ENCODE measurements at regions not wholly inside any gene's neighbourhood (a gene's known extent, or its start where the extent isn't known, plus 50 kb on each side); places are given as distances from the start of the nearest gene placed in this dataset.

DNA sequence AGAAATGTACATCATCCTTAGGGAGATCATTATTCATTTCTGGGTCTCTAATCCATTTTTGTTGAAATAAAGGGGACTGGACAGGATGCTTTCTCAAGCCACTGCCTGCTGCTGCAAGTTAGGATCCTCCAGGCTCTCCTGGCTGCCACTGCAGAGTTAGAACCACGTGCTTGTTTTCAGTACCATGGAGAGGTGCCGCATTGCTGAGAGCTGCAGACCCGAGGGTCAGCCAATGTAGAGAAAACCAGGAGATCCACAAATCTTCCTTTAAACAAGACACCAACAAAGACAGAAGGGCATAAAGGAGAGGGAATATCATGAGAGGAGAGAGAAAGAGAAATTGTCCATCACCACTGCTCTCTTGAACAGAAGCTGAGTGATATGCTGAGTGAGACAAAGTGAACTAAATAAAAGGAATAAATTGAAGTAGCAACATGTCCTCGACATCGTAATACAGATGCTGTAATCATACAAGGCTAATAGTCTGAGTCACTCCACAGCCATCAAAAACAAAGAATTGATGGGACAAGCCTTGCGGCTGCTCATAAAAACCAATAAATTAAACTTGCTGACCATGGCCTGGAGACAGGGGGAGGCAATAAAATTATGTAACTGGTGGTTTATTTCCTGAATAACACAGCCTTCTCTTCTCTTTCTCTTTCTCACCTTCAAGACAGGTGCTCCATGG, 255.7 kb downstream of the OMA1 start (continued):
- TF ChIP-seq, protein P1, sequence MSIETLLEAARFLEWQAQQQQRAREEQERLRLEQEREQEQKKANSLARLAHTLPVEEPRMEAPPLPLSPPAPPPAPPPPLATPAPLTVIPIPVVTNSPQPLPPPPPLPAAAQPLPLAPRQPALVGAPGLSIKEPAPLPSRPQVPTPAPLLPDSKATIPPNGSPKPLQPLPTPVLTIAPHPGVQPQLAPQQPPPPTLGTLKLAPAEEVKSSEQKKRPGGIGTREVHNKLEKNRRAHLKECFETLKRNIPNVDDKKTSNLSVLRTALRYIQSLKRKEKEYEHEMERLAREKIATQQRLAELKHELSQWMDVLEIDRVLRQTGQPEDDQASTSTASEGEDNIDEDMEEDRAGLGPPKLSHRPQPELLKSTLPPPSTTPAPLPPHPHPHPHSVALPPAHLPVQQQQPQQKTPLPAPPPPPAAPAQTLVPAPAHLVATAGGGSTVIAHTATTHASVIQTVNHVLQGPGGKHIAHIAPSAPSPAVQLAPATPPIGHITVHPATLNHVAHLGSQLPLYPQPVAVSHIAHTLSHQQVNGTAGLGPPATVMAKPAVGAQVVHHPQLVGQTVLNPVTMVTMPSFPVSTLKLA (conservative IDR thresholded peaks at IDR 0.05): peak; percentile 72 to 75; a peak in 3 of 4 replicates
- TF ChIP-seq, protein P2, sequence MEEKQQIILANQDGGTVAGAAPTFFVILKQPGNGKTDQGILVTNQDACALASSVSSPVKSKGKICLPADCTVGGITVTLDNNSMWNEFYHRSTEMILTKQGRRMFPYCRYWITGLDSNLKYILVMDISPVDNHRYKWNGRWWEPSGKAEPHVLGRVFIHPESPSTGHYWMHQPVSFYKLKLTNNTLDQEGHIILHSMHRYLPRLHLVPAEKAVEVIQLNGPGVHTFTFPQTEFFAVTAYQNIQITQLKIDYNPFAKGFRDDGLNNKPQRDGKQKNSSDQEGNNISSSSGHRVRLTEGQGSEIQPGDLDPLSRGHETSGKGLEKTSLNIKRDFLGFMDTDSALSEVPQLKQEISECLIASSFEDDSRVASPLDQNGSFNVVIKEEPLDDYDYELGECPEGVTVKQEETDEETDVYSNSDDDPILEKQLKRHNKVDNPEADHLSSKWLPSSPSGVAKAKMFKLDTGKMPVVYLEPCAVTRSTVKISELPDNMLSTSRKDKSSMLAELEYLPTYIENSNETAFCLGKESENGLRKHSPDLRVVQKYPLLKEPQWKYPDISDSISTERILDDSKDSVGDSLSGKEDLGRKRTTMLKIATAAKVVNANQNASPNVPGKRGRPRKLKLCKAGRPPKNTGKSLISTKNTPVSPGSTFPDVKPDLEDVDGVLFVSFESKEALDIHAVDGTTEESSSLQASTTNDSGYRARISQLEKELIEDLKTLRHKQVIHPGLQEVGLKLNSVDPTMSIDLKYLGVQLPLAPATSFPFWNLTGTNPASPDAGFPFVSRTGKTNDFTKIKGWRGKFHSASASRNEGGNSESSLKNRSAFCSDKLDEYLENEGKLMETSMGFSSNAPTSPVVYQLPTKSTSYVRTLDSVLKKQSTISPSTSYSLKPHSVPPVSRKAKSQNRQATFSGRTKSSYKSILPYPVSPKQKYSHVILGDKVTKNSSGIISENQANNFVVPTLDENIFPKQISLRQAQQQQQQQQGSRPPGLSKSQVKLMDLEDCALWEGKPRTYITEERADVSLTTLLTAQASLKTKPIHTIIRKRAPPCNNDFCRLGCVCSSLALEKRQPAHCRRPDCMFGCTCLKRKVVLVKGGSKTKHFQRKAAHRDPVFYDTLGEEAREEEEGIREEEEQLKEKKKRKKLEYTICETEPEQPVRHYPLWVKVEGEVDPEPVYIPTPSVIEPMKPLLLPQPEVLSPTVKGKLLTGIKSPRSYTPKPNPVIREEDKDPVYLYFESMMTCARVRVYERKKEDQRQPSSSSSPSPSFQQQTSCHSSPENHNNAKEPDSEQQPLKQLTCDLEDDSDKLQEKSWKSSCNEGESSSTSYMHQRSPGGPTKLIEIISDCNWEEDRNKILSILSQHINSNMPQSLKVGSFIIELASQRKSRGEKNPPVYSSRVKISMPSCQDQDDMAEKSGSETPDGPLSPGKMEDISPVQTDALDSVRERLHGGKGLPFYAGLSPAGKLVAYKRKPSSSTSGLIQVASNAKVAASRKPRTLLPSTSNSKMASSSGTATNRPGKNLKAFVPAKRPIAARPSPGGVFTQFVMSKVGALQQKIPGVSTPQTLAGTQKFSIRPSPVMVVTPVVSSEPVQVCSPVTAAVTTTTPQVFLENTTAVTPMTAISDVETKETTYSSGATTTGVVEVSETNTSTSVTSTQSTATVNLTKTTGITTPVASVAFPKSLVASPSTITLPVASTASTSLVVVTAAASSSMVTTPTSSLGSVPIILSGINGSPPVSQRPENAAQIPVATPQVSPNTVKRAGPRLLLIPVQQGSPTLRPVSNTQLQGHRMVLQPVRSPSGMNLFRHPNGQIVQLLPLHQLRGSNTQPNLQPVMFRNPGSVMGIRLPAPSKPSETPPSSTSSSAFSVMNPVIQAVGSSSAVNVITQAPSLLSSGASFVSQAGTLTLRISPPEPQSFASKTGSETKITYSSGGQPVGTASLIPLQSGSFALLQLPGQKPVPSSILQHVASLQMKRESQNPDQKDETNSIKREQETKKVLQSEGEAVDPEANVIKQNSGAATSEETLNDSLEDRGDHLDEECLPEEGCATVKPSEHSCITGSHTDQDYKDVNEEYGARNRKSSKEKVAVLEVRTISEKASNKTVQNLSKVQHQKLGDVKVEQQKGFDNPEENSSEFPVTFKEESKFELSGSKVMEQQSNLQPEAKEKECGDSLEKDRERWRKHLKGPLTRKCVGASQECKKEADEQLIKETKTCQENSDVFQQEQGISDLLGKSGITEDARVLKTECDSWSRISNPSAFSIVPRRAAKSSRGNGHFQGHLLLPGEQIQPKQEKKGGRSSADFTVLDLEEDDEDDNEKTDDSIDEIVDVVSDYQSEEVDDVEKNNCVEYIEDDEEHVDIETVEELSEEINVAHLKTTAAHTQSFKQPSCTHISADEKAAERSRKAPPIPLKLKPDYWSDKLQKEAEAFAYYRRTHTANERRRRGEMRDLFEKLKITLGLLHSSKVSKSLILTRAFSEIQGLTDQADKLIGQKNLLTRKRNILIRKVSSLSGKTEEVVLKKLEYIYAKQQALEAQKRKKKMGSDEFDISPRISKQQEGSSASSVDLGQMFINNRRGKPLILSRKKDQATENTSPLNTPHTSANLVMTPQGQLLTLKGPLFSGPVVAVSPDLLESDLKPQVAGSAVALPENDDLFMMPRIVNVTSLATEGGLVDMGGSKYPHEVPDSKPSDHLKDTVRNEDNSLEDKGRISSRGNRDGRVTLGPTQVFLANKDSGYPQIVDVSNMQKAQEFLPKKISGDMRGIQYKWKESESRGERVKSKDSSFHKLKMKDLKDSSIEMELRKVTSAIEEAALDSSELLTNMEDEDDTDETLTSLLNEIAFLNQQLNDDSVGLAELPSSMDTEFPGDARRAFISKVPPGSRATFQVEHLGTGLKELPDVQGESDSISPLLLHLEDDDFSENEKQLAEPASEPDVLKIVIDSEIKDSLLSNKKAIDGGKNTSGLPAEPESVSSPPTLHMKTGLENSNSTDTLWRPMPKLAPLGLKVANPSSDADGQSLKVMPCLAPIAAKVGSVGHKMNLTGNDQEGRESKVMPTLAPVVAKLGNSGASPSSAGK (IDR thresholded peaks at IDR 0.05): no peak
- no peak for TF ChIP-seq CEBPB (tag; IDR thresholded peaks at IDR 0.05)
- no peak for TF ChIP-seq GABPB2 (CRISPR knock-in tag; conservative IDR thresholded peaks at IDR 0.05)
- TF ChIP-seq, protein P3, sequence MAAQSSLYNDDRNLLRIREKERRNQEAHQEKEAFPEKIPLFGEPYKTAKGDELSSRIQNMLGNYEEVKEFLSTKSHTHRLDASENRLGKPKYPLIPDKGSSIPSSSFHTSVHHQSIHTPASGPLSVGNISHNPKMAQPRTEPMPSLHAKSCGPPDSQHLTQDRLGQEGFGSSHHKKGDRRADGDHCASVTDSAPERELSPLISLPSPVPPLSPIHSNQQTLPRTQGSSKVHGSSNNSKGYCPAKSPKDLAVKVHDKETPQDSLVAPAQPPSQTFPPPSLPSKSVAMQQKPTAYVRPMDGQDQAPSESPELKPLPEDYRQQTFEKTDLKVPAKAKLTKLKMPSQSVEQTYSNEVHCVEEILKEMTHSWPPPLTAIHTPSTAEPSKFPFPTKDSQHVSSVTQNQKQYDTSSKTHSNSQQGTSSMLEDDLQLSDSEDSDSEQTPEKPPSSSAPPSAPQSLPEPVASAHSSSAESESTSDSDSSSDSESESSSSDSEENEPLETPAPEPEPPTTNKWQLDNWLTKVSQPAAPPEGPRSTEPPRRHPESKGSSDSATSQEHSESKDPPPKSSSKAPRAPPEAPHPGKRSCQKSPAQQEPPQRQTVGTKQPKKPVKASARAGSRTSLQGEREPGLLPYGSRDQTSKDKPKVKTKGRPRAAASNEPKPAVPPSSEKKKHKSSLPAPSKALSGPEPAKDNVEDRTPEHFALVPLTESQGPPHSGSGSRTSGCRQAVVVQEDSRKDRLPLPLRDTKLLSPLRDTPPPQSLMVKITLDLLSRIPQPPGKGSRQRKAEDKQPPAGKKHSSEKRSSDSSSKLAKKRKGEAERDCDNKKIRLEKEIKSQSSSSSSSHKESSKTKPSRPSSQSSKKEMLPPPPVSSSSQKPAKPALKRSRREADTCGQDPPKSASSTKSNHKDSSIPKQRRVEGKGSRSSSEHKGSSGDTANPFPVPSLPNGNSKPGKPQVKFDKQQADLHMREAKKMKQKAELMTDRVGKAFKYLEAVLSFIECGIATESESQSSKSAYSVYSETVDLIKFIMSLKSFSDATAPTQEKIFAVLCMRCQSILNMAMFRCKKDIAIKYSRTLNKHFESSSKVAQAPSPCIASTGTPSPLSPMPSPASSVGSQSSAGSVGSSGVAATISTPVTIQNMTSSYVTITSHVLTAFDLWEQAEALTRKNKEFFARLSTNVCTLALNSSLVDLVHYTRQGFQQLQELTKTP (IDR thresholded peaks at IDR 0.05; ENCODE audit: low read depth in 1 of 2, partially characterized antibody in 2 of 2): peak in 1 of 2 experiments; percentile 33
- TF ChIP-seq, protein P4, sequence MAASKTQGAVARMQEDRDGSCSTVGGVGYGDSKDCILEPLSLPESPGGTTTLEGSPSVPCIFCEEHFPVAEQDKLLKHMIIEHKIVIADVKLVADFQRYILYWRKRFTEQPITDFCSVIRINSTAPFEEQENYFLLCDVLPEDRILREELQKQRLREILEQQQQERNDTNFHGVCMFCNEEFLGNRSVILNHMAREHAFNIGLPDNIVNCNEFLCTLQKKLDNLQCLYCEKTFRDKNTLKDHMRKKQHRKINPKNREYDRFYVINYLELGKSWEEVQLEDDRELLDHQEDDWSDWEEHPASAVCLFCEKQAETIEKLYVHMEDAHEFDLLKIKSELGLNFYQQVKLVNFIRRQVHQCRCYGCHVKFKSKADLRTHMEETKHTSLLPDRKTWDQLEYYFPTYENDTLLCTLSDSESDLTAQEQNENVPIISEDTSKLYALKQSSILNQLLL (CRISPR knock-in tag; IDR thresholded peaks at IDR 0.05; ENCODE audit: borderline replicate concordance): no peak

All from K562 (cell line).